ENCODE measurements at regions not wholly inside any gene's neighbourhood (a gene's known extent, or its start where the extent isn't known, plus 50 kb on each side); places are given as distances from the start of the nearest gene placed in this dataset.

DNA sequence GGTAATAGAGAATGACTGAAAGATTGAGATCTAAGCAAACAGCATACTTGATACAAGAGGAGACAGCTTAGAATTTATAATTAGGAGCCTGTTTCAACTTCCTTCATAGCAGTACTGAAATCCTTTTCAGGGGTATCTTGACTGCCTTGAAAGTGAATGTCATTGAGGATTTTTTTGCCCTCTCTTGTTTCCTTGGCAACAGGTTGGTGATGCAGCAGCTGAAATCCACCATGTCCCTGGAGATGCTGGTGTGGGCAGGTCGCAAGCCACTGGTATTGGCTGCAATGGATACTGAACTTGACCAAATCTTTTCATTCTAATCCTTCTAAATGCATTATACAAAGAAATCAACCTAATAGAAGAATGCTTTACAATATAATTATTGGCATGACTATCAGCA lies 59.3 kb upstream of the GAP43 start:
- TF ChIP-seq CTCF (IDR thresholded peaks at IDR 0.05) = no peak
- no peak for TF ChIP-seq POLR2A (IDR thresholded peaks at IDR 0.05)
